HEK293 (cell line): ENCODE measurements at regions not wholly inside any gene's neighbourhood (a gene's known extent, or its start where the extent isn't known, plus 50 kb on each side); places are given as distances from the start of the nearest gene placed in this dataset.

Experiments used
- CTCF ChIA-PET: fragments of 350-600 bp; formaldehyde crosslinking; extraction: SDS; loops from one replicate; lab custom pipeline; 2021; ENCODE audit warnings: antibody characterized with exemption; lab: Yijun Ruan, JAX
- POLR2A ChIA-PET: fragments of 300-600 bp; formaldehyde crosslinking; extraction: SDS; loops from one replicate; lab custom pipeline; 2020; ENCODE audit warnings: antibody characterized with exemption, inconsistent platforms; lab: Yijun Ruan, JAX
- H3K27ac ChIP-seq: fragments of 200-500 bp; sonication (Bioruptor generic); 2 replicates; pipeline ENCODE4 v1.5.1; 2014; ENCODE audit warnings: low read depth, low read length, control low read depth, inconsistent platforms; ENCODE audit errors: extremely low read depth
- H3K36me3 ChIP-seq, 2 experiments: fragments of 200-500 bp in 1 of 2; sonication (Bioruptor generic) in 1 of 2; 1 replicate in 1 of 2; 2 replicates in 1 of 2; pipeline ENCODE4 v1.5.1; 2014 to 2017; ENCODE audit warnings: inconsistent platforms in 2 of 2, low read length in 2 of 2; ENCODE audit not compliant: control insufficient read depth in 2 of 2, insufficient read depth in 1 of 2
- H3K4me1 ChIP-seq: fragments of 200-500 bp; sonication (Bioruptor generic); 2 replicates; pipeline ENCODE4 v1.5.1; 2014; ENCODE audit warnings: mild to moderate bottlenecking, low read length, inconsistent platforms; ENCODE audit not compliant: control insufficient read depth, insufficient read depth
- H3K4me3 ChIP-seq: 2 replicates; pipeline ENCODE4 v1.5.1; 2011; ENCODE audit warnings: low read depth, mild to moderate bottlenecking, control low read depth, low read length, moderate library complexity
- H3K9me3 ChIP-seq: fragments of 200-500 bp; sonication (Bioruptor generic); 2 replicates; pipeline ENCODE4 v1.5.1; 2014; ENCODE audit warnings: low read depth, low read length, inconsistent platforms; ENCODE audit not compliant: control insufficient read depth, insufficient read depth
- MYNN ChIP-seq: fragments of 450-650 bp; formaldehyde crosslinking; IDR thresholded peaks from 2 replicates; pipeline ENCODE4 v1.5.1; 2016; ENCODE audit warnings: missing biosample characterization, missing genetic modification characterization, borderline replicate concordance
- ZBTB17 ChIP-seq: fragments of 450-650 bp; formaldehyde crosslinking; IDR thresholded peaks from 2 replicates; pipeline ENCODE4 v1.5.1; 2016; ENCODE audit warnings: missing biosample characterization, missing genetic modification characterization
- ZBTB49 ChIP-seq: fragments of 450-650 bp; formaldehyde crosslinking; IDR thresholded peaks from 2 replicates; pipeline ENCODE4 v1.5.1; 2016; ENCODE audit warnings: missing biosample characterization, missing genetic modification characterization, low read depth
- ZNF121 ChIP-seq: fragments of 450-650 bp; formaldehyde crosslinking; IDR thresholded peaks from 2 replicates; pipeline ENCODE4 v1.5.1; 2016; ENCODE audit warnings: missing biosample characterization, missing genetic modification characterization
- ZNF140 ChIP-seq: fragments of 450-650 bp; formaldehyde crosslinking; IDR thresholded peaks from 2 replicates; pipeline ENCODE4 v1.5.1; 2016; ENCODE audit warnings: missing biosample characterization, missing genetic modification characterization
- ZNF221 ChIP-seq: fragments of 450-650 bp; formaldehyde crosslinking; IDR thresholded peaks from 2 replicates; pipeline ENCODE4 v1.5.1; 2017; ENCODE audit warnings: missing biosample characterization, missing genetic modification characterization, borderline replicate concordance
- ZNF548 ChIP-seq: fragments of 450-650 bp; formaldehyde crosslinking; IDR thresholded peaks from 2 replicates; pipeline ENCODE4 v1.5.1; 2016; ENCODE audit warnings: missing biosample characterization, missing genetic modification characterization
- ZNF658 ChIP-seq: fragments of 450-650 bp; formaldehyde crosslinking; IDR thresholded peaks from 2 replicates; pipeline ENCODE4; 2016; ENCODE audit warnings: missing biosample characterization, missing genetic modification characterization
- ZNF76 ChIP-seq: fragments of 450-650 bp; formaldehyde crosslinking; IDR thresholded peaks from 2 replicates; pipeline ENCODE4; 2016; ENCODE audit warnings: low read depth, missing biosample characterization, missing genetic modification characterization, borderline replicate concordance
- TF ChIP-seq, protein P1 (sequence below): fragments of 450-650 bp; formaldehyde crosslinking; IDR thresholded peaks from 2 replicates; pipeline ENCODE4 v1.5.1; 2016; ENCODE audit warnings: missing biosample characterization, missing genetic modification characterization
- TF ChIP-seq, protein P2 (sequence below): fragments of 450-650 bp; formaldehyde crosslinking; IDR thresholded peaks from 2 replicates; pipeline ENCODE4 v1.5.1; 2016; ENCODE audit warnings: missing biosample characterization, missing genetic modification characterization
- TF ChIP-seq, protein P3 (sequence below): sonication (generic); formaldehyde crosslinking; IDR thresholded peaks from 2 replicates; pipeline ENCODE4 v1.8.1; 2022; ENCODE audit warnings: mild to moderate bottlenecking, moderate library complexity, missing genetic modification reagents
- TF ChIP-seq, protein P4 (sequence below): fragments of 450-650 bp; formaldehyde crosslinking; IDR thresholded peaks from 2 replicates; pipeline ENCODE4 v1.5.1; 2017; ENCODE audit warnings: missing biosample characterization, missing genetic modification characterization
- TF ChIP-seq, protein P5 (sequence below): fragments of 450-650 bp; formaldehyde crosslinking; IDR thresholded peaks from 2 replicates; pipeline ENCODE4 v1.5.1; 2016; ENCODE audit warnings: missing biosample characterization, missing genetic modification characterization

GRCh38 chr5:27832886-27833285 is 794.5 kb upstream of the CDH9 start:
- Histone ChIP-seq H3K27ac (no peak overlapping the region), H3K36me3 (no peaks in the 10 kb centered on the region), H3K4me3 (no peak overlapping the region), H3K9me3 (no peaks in the 10 kb centered on the region), H3K4me1 (no peaks in the 10 kb centered on the region)
- ChIA-PET CTCF (no interaction called here), POLR2A (no interaction called here)
- no peak for TF ChIP-seq ZNF658 (tag by site-specific recombination)
- TF ChIP-seq, protein P1, sequence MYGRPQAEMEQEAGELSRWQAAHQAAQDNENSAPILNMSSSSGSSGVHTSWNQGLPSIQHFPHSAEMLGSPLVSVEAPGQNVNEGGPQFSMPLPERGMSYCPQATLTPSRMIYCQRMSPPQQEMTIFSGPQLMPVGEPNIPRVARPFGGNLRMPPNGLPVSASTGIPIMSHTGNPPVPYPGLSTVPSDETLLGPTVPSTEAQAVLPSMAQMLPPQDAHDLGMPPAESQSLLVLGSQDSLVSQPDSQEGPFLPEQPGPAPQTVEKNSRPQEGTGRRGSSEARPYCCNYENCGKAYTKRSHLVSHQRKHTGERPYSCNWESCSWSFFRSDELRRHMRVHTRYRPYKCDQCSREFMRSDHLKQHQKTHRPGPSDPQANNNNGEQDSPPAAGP (tag by site-specific recombination): no peak
- TF ChIP-seq, protein P2, sequence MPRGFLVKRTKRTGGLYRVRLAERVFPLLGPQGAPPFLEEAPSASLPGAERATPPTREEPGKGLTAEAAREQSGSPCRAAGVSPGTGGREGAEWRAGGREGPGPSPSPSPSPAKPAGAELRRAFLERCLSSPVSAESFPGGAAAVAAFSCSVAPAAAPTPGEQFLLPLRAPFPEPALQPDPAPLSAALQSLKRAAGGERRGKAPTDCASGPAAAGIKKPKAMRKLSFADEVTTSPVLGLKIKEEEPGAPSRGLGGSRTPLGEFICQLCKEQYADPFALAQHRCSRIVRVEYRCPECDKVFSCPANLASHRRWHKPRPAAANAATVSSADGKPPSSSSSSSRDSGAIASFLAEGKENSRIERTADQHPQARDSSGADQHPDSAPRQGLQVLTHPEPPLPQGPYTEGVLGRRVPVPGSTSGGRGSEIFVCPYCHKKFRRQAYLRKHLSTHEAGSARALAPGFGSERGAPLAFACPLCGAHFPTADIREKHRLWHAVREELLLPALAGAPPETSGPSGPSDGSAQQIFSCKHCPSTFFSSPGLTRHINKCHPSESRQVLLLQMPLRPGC (tag by site-specific recombination): no peak
- TF ChIP-seq ZNF76: no peak
- TF ChIP-seq ZNF221 (tag by site-specific recombination): no peak
- TF ChIP-seq, protein P3, sequence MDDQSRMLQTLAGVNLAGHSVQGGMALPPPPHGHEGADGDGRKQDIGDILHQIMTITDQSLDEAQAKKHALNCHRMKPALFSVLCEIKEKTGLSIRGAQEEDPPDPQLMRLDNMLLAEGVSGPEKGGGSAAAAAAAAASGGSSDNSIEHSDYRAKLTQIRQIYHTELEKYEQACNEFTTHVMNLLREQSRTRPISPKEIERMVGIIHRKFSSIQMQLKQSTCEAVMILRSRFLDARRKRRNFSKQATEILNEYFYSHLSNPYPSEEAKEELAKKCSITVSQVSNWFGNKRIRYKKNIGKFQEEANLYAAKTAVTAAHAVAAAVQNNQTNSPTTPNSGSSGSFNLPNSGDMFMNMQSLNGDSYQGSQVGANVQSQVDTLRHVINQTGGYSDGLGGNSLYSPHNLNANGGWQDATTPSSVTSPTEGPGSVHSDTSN (CRISPR knock-in tag): no peak

- TF ChIP-seq ZNF548 (tag by site-specific recombination) (no peak), ZNF140 (no peak), ZBTB17 (tag by site-specific recombination) (no peak), ZNF121 (tag by site-specific recombination) (no peak), ZBTB49 (tag by site-specific recombination) (no peak), MYNN (tag by site-specific recombination) (no peak)
- TF ChIP-seq, protein P4, sequence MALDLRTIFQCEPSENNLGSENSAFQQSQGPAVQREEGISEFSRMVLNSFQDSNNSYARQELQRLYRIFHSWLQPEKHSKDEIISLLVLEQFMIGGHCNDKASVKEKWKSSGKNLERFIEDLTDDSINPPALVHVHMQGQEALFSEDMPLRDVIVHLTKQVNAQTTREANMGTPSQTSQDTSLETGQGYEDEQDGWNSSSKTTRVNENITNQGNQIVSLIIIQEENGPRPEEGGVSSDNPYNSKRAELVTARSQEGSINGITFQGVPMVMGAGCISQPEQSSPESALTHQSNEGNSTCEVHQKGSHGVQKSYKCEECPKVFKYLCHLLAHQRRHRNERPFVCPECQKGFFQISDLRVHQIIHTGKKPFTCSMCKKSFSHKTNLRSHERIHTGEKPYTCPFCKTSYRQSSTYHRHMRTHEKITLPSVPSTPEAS (tag by site-specific recombination): no peak
- TF ChIP-seq, protein P5, sequence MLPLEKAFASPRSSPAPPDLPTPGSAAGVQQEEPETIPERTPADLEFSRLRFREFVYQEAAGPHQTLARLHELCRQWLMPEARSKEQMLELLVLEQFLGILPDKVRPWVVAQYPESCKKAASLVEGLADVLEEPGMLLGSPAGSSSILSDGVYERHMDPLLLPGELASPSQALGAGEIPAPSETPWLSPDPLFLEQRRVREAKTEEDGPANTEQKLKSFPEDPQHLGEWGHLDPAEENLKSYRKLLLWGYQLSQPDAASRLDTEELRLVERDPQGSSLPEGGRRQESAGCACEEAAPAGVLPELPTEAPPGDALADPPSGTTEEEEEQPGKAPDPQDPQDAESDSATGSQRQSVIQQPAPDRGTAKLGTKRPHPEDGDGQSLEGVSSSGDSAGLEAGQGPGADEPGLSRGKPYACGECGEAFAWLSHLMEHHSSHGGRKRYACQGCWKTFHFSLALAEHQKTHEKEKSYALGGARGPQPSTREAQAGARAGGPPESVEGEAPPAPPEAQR (tag by site-specific recombination): no peak
- Histone ChIP-seq H3K4me1 (no peaks in the 10 kb centered on the region), H3K4me3 (no peak overlapping the region), H3K9me3 (no peaks in the 10 kb centered on the region), H3K27ac (no peak overlapping the region), H3K36me3 (no peaks in the 10 kb centered on the region)
- POLR2A ChIA-PET: no interaction called here
- CTCF ChIA-PET: no interaction called here
Observed at GRCh38 chr5:27830546-27830945, 792.2 kb upstream of the CDH9 start.
